Mesenchymal stem cell (in vitro differentiated cells and primary cell): ENCODE measurements at regions not wholly inside any gene's neighbourhood (a gene's known extent, or its start where the extent isn't known, plus 50 kb on each side); places are given as distances from the start of the nearest gene placed in this dataset.

Source experiments
- DNase-seq: peaks from one replicate; pipeline ENCODE4 v3.0.0-alpha.2; 2013
- H2AFZ ChIP-seq: one replicate; pipeline ENCODE4 v1.6.1; 2013; ENCODE audit warnings: low read depth, mild to moderate bottlenecking, control low read depth, inconsistent platforms, low read length, moderate library complexity
- H2AK5ac ChIP-seq: 2 replicates; pipeline ENCODE4 v1.6.1; 2013; ENCODE audit warnings: low read length, moderate library complexity, mild to moderate bottlenecking, inconsistent platforms; ENCODE audit not compliant: severe bottlenecking
- H2BK120ac ChIP-seq: one replicate; pipeline ENCODE4 v1.6.1; 2013; ENCODE audit warnings: low read depth, mild to moderate bottlenecking, inconsistent platforms, low read length, moderate library complexity
- H2BK12ac ChIP-seq, 2 experiments: one replicate each; pipeline ENCODE4 v1.6.1; 2013; ENCODE audit warnings: inconsistent platforms in 2 of 2, low read length in 2 of 2, mild to moderate bottlenecking in 2 of 2, moderate library complexity in 2 of 2, control low read depth in 1 of 2
- H2BK15ac ChIP-seq: one replicate; pipeline ENCODE4 v1.6.1; 2013; ENCODE audit warnings: mild to moderate bottlenecking, low read depth, inconsistent platforms; ENCODE audit not compliant: poor library complexity, severe bottlenecking
- H2BK5ac ChIP-seq: 2 replicates; pipeline ENCODE4 v1.6.1; 2013; ENCODE audit warnings: low read depth, mild to moderate bottlenecking, low read length, control low read depth, inconsistent platforms; ENCODE audit not compliant: poor library complexity, severe bottlenecking
- H3K14ac ChIP-seq, 2 experiments: one replicate each; pipeline ENCODE4 v1.6.1; 2013; ENCODE audit warnings: inconsistent platforms in 2 of 2, low read length in 2 of 2, control low read depth in 1 of 2, mild to moderate bottlenecking in 1 of 2, moderate library complexity in 1 of 2
- H3K18ac ChIP-seq, 2 experiments: one replicate each; pipeline ENCODE4 v1.6.1; 2013; ENCODE audit warnings: inconsistent platforms in 2 of 2, low read length in 2 of 2, control low read depth in 1 of 2, low read depth in 1 of 2, mild to moderate bottlenecking in 1 of 2
- H3K23ac ChIP-seq, 2 experiments: one replicate each; pipeline ENCODE4 v1.6.1; 2013; ENCODE audit warnings: inconsistent platforms in 2 of 2, low read length in 2 of 2, mild to moderate bottlenecking in 2 of 2, moderate library complexity in 2 of 2, control low read depth in 1 of 2
- H3K27ac ChIP-seq: 2 replicates; pipeline ENCODE4 v1.5.1; 2013; ENCODE audit warnings: mild to moderate bottlenecking, moderate library complexity, low read length, control low read depth, inconsistent platforms; ENCODE audit not compliant: poor library complexity, severe bottlenecking
- H3K27me3 ChIP-seq, 2 experiments: 2 replicates each; pipeline versions ENCODE4 v1.6.1 to v1.7.0; 2013; ENCODE audit warnings: low read length in 2 of 2, mild to moderate bottlenecking in 2 of 2, moderate library complexity in 2 of 2, control low read depth in 1 of 2, inconsistent platforms in 1 of 2; ENCODE audit not compliant: control insufficient read depth in 1 of 2, insufficient read depth in 1 of 2
- H3K36me3 ChIP-seq, 2 experiments: 2 replicates each; pipeline versions ENCODE4 v1.6.1 to v1.7.0; 2013; ENCODE audit warnings: low read length in 2 of 2, control low read depth in 1 of 2, inconsistent platforms in 1 of 2, low read depth in 1 of 2, mild to moderate bottlenecking in 1 of 2; ENCODE audit not compliant: insufficient read depth in 2 of 2, control insufficient read depth in 1 of 2
- H3K4ac ChIP-seq, 2 experiments: one replicate each; pipeline ENCODE4 v1.6.1; 2013; ENCODE audit warnings: inconsistent platforms in 2 of 2, low read length in 2 of 2, mild to moderate bottlenecking in 2 of 2, moderate library complexity in 2 of 2, control low read depth in 1 of 2, low read depth in 1 of 2
- H3K4me1 ChIP-seq: 2 replicates; pipeline ENCODE4 v1.6.1; 2013; ENCODE audit warnings: low read depth, low read length, control low read depth; ENCODE audit not compliant: control insufficient read depth, insufficient read depth
- H3K4me2 ChIP-seq: 2 replicates; pipeline ENCODE4 v1.6.1; 2013; ENCODE audit warnings: low read length, mild to moderate bottlenecking, inconsistent platforms; ENCODE audit not compliant: poor library complexity, severe bottlenecking
- H3K4me3 ChIP-seq, 2 experiments: 2 replicates each; pipeline versions ENCODE4 v1.5.1 to v1.7.0; 2013; ENCODE audit warnings: low read length in 2 of 2, mild to moderate bottlenecking in 2 of 2, control low read depth in 1 of 2, low read depth in 1 of 2; ENCODE audit not compliant: insufficient read depth in 1 of 2
- H3K79me1 ChIP-seq: replicated peaks from 2 replicates; pipeline ENCODE4 v1.6.1; 2013; ENCODE audit warnings: mild to moderate bottlenecking, control low read depth, low read length, inconsistent platforms; ENCODE audit not compliant: poor library complexity, severe bottlenecking
- H3K9ac ChIP-seq: 2 replicates; pipeline ENCODE4 v1.7.0; 2013; ENCODE audit warnings: mild to moderate bottlenecking, low read length, moderate library complexity
- H3K9me3 ChIP-seq: 2 replicates; pipeline ENCODE4 v1.7.0; 2013; ENCODE audit warnings: mild to moderate bottlenecking, low read length; ENCODE audit not compliant: control insufficient read depth
- H4K8ac ChIP-seq: one replicate; pipeline ENCODE4 v1.6.1; 2013; ENCODE audit warnings: inconsistent platforms, mild to moderate bottlenecking, low read length, moderate library complexity
- H4K91ac ChIP-seq: one replicate; pipeline ENCODE4 v1.6.1; 2013; ENCODE audit warnings: mild to moderate bottlenecking, low read length, inconsistent platforms
- WGBS: methylation state at CpG from one replicate; pipeline ENCODE4 v1.1.7; 2013; ENCODE audit warnings: mixed read lengths; 5-methylcytosine and 5-hydroxymethylcytosine counted together

DNA sequence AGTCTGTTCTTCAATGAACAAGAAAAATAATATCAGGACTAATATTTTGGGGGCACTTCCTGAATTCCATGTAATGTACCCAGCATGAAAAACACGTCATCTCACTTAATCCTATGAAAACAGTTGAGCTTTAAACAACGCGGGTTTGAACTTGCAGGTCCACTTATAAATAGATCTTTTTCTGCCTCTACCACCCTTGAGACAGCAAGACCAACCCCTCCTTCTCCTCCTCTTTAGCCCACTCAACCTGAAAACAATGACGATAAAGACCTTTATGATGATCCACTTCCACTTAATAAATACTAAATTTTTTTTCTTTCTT, 203.9 kb upstream of the KRR1 start:
- Histone ChIP-seq H2BK5ac (no peak overlapping the region), H2AFZ (no peak overlapping the region), H3K23ac (no peak overlapping the region), H3K36me3 (no peaks in the 10 kb centered on the region), H3K9me3 (no peaks in the 10 kb centered on the region), H3K27ac (no peak overlapping the region), H2AK5ac (no peak overlapping the region), H4K8ac (no peak overlapping the region), H3K9ac (no peak overlapping the region), H3K18ac (no peak overlapping the region), H3K4me3 (no peak overlapping the region), H2BK15ac (no peak overlapping the region), H3K4ac (no peak overlapping the region), H4K91ac (no peak overlapping the region), H3K14ac (no peak overlapping the region), H3K79me1 (no peaks in the 10 kb centered on the region), H3K4me1 (peaks cover 4% of the 10 kb centered on the region), H2BK12ac (no peak overlapping the region), H3K4me2 (no peak overlapping the region), H2BK120ac (no peak overlapping the region), H3K27me3 (no peaks in the 10 kb centered on the region)
- WGBS: 95% methylated on average over 3 of the region's 4 CpGs
- DNase-seq: no peak

DNA sequence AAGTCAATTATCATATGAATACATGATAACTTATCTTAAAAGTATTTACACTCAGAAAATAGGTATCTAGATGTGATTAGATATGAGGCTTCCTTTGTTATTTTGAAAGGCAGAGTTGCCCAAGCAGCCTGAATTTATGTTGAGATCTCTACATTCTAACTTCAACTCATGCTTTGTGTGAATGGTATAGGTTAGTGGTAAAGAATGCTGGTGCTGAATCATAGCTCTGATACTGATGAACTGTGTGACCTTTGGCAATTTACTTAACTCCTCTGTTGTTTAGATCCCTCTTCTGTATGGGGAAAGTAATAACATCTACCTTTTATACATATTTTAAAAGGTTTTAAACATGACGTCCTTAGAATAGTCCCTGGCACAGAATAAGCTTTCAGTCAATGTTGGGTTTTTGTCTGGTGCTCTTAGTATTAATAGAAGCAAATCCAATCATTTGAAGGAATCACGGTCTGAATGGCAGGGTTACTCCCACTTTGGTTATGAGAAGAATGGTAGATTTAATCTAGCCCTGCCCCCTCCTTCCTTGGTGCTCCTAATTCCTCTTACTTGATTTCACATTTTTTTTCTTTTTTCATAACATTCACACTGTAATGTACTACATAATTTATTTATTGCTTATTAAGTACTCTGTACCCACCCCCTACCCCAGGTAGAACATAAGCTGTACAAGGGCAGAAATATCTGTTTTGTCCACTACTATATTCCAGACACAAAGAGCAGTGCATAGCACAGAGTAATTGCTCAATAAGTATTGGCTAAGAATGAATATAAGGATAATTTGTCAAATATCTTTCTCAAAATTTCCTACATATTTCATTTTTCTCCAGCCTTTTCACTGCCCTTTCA, 203.3 kb upstream of the KRR1 start:
- Histone ChIP-seq H2AK5ac (no peak overlapping the region), H3K18ac (no peak overlapping the region), H4K8ac (no peak overlapping the region), H3K27ac (no peak overlapping the region), H2BK15ac (no peak overlapping the region), H2BK5ac (no peak overlapping the region), H3K79me1 (no peaks in the 10 kb centered on the region), H2BK12ac (no peak overlapping the region), H3K4me1 (peaks cover 3% of the 10 kb centered on the region), H3K9ac (no peak overlapping the region), H3K4me2 (no peak overlapping the region), H2BK120ac (no peak overlapping the region), H3K36me3 (no peaks in the 10 kb centered on the region), H2AFZ (no peak overlapping the region), H3K9me3 (no peaks in the 10 kb centered on the region), H3K4me3 (no peak overlapping the region), H4K91ac (no peak overlapping the region), H3K27me3 (no peaks in the 10 kb centered on the region), H3K23ac (no peak overlapping the region), H3K14ac (no peak overlapping the region), H3K4ac (no peak overlapping the region)
- DNase-seq: no peak
- WGBS: 89% methylated on average over 2 of the region's 2 CpGs

DNA sequence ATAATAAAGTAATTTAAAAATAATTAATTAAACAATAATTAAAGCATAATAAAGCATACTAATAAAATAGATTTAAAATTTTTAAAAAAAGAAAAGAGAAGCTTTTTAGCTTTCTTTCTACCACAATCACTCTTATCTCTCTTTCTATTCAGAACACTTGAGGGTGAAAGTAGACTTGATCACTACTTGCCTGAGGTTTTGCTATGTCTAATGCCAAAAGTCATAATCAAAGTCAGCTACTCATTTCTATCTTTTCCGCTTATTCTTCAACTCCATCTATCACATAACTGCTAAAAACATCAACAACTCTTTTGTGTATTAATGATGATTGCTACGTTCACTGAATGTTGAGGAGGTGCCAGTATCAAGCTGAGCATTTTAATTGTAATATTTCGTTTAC, 202.0 kb upstream of the KRR1 start:
- H3K9me3 ChIP-seq: no peaks in the 10 kb centered on the region
- no peak overlapping the region for H2BK5ac ChIP-seq
- WGBS: no CpG with 5 or more reads among the region's 3 CpGs
- no peak overlapping the region for H3K27ac ChIP-seq
- no peak overlapping the region for H4K91ac ChIP-seq
- no peak overlapping the region for H2BK12ac ChIP-seq
- H3K27me3 ChIP-seq: no peaks in the 10 kb centered on the region
- H3K79me1 ChIP-seq: no peaks in the 10 kb centered on the region
- H3K4ac ChIP-seq: no peak overlapping the region
- no peak overlapping the region for H3K23ac ChIP-seq
- H3K4me3 ChIP-seq: no peak overlapping the region
- no peak overlapping the region for H3K9ac ChIP-seq
- peaks cover 5% of the 10 kb centered on the region for H3K4me1 ChIP-seq
- H2AFZ ChIP-seq: no peak overlapping the region
- no peak overlapping the region for H3K4me2 ChIP-seq
- no peak for DNase-seq
- H3K14ac ChIP-seq: no peak overlapping the region
- H3K18ac ChIP-seq: no peak overlapping the region
- no peaks in the 10 kb centered on the region for H3K36me3 ChIP-seq
- H2BK15ac ChIP-seq: no peak overlapping the region
- no peak overlapping the region for H4K8ac ChIP-seq
- no peak overlapping the region for H2AK5ac ChIP-seq
- no peak overlapping the region for H2BK120ac ChIP-seq

DNA sequence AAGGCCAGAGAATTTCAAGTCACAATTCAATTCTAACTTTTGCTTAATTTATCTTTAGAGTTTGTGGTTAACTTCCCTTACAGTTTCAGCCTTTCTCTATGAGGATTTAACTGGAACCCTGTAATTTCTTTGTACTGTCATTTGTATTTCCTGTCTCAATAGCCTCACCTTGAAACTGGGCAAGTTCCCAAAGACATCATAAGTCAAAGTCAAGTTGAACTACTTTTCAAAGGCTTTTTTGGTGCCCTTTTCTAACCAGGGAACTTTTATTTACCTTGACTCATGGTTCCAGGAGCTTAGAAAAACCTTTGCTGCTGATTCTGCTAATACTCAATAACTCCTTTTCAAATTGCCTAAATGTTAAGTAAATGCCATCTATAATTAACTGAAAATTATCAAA, 200.8 kb upstream of the KRR1 start:
- no peak overlapping the region for H2BK12ac ChIP-seq
- H2AFZ ChIP-seq: no peak overlapping the region
- no peak overlapping the region for H3K27ac ChIP-seq
- H3K9ac ChIP-seq: no peak overlapping the region
- H2AK5ac ChIP-seq: no peak overlapping the region
- no peak overlapping the region for H3K14ac ChIP-seq
- H3K18ac ChIP-seq: no peak overlapping the region
- H3K4me1 ChIP-seq: peaks cover 5% of the 10 kb centered on the region
- DNase-seq: no peak
- no peak overlapping the region for H3K4me3 ChIP-seq
- no peaks in the 10 kb centered on the region for H3K79me1 ChIP-seq
- H3K27me3 ChIP-seq: no peaks in the 10 kb centered on the region
- H4K91ac ChIP-seq: no peak overlapping the region
- no peaks in the 10 kb centered on the region for H3K36me3 ChIP-seq
- H2BK120ac ChIP-seq: no peak overlapping the region
- no peak overlapping the region for H3K23ac ChIP-seq
- no peak overlapping the region for H2BK15ac ChIP-seq
- no peaks in the 10 kb centered on the region for H3K9me3 ChIP-seq
- no peak overlapping the region for H2BK5ac ChIP-seq
- H3K4me2 ChIP-seq: no peak overlapping the region
- no peak overlapping the region for H4K8ac ChIP-seq
- H3K4ac ChIP-seq: no peak overlapping the region
